GM12878 (cell line): ENCODE measurements at regions not wholly inside any gene's neighbourhood (a gene's known extent, or its start where the extent isn't known, plus 50 kb on each side); places are given as distances from the start of the nearest gene placed in this dataset.

ENCODE experiments used
- ATAC-seq: fragments of 200-7000 bp; cut with Tn5 transposase; 3 replicates; pipeline ENCODE4 v1.9.1; 2020; ENCODE audit warnings: mild to moderate bottlenecking, moderate library complexity
- BruUV-seq: library from RNA; stranded (reverse); fragments of 400-500 nt; replicated peaks from 2 replicates; lab custom pipeline; 2021; lab: Mats Ljungman, UMichigan
- CTCF ChIA-PET: fragments of 300-600 bp; sonication (Branson Sonifier 250); formaldehyde crosslinking; extraction: SDS; loops from one replicate; lab custom pipeline; 2021; ENCODE audit warnings: inconsistent platforms; lab: Yijun Ruan, JAX
- POLR2A ChIA-PET: fragments of 350-600 bp; formaldehyde crosslinking; extraction: SDS; loops from one replicate; lab custom pipeline; 2021; ENCODE audit warnings: inconsistent platforms; lab: Charles Lee
- RAD21 ChIA-PET: fragments of 300-600 bp; sonication (Branson Sonifier 250); formaldehyde crosslinking; loops from one replicate; lab custom pipeline; 2023; ENCODE audit warnings: antibody characterized with exemption; ENCODE audit not compliant: unreplicated experiment; lab: Charles Lee
- SMC1A ChIA-PET: fragments of 300-600 bp; sonication (Branson Sonifier 250); formaldehyde crosslinking; loops from one replicate; lab custom pipeline; 2023; ENCODE audit not compliant: unreplicated experiment, uncharacterized antibody; lab: Charles Lee
- DNase-seq: peaks from one replicate; pipeline ENCODE4 v3.0.0-alpha.2; 2011; ENCODE audit warnings: low read depth, low spot score
- FAIRE-seq: peaks from 3 replicates; lab custom pipeline; 2011; peaks lifted over from hg19 to GRCh38; lab: Jason Lieb, UNC
- H2AFZ ChIP-seq: 2 replicates; pipeline ENCODE4 v1.6.0; 2011; ENCODE audit warnings: low read depth, low read length, control low read depth; ENCODE audit not compliant: control insufficient read depth
- H3K27ac ChIP-seq: 2 replicates; pipeline ENCODE4 v1.5.1; 2011; ENCODE audit warnings: control low read depth; ENCODE audit not compliant: control insufficient read depth, insufficient read depth
- H3K27me3 ChIP-seq, 2 experiments: replicated peaks in 1 of 2; 2 replicates each; pipeline versions ENCODE4 v1.6.0 to v1.6.1; 2011; ENCODE audit warnings: low read length in 1 of 2; ENCODE audit not compliant: control insufficient read depth in 2 of 2, insufficient read depth in 2 of 2
- H3K36me3 ChIP-seq, 2 experiments: 2 replicates each; pipeline ENCODE4 v1.5.1; 2011; ENCODE audit warnings: low read length in 1 of 2; ENCODE audit not compliant: control insufficient read depth in 2 of 2, insufficient read depth in 2 of 2
- H3K4me1 ChIP-seq: 2 replicates; pipeline ENCODE4 v1.6.1; 2011; ENCODE audit warnings: mild to moderate bottlenecking, low read length, moderate library complexity, mixed read lengths; ENCODE audit not compliant: control insufficient read depth, insufficient read depth
- H3K4me2 ChIP-seq: 2 replicates; pipeline ENCODE4 v1.6.0; 2011; ENCODE audit warnings: control low read depth; ENCODE audit not compliant: control insufficient read depth, insufficient read depth
- H3K4me3 ChIP-seq: fragments of 200-600 bp; sonication (generic); 2 replicates; pipeline ENCODE4 v1.5.1; 2016
- H3K79me2 ChIP-seq: 2 replicates; pipeline ENCODE4 v1.6.0; 2011; ENCODE audit warnings: low read length; ENCODE audit not compliant: control insufficient read depth, insufficient read depth
- H3K9ac ChIP-seq: 2 replicates; pipeline ENCODE4 v1.8.0; 2011; ENCODE audit warnings: low read length, control low read depth, mixed read lengths; ENCODE audit not compliant: control insufficient read depth, insufficient read depth
- H3K9me3 ChIP-seq: replicated peaks from 3 replicates; pipeline ENCODE4 v1.5.1; 2011; ENCODE audit warnings: mild to moderate bottlenecking, low read length; ENCODE audit not compliant: control insufficient read depth, insufficient read depth
- H4K20me1 ChIP-seq: 2 replicates; pipeline ENCODE4 v1.6.0; 2011; ENCODE audit not compliant: control insufficient read depth, insufficient read depth
- TARDBP ChIP-seq: IDR thresholded peaks from 2 replicates; pipeline ENCODE4 v1.6.1; 2016; ENCODE audit warnings: borderline replicate concordance
- WRNIP1 ChIP-seq: IDR thresholded peaks from 2 replicates; pipeline ENCODE4 v1.6.1; 2011; ENCODE audit warnings: low read depth, low read length, improper control_type of control experiment, borderline replicate concordance
- WGBS: methylation state at CpG from one replicate; pipeline ENCODE4 v1.1.6; 2016; ENCODE audit warnings: low lambda C conversion rate; ENCODE audit not compliant: insufficient replicate concordance, insufficient coverage; ENCODE audit errors: missing lambda C conversion rate; 5-methylcytosine and 5-hydroxymethylcytosine counted together
- in situ Hi-C: fragments of 300-500 bp; cut with MboI; formaldehyde crosslinking; loops from 9 replicates; pipeline ENCODE4 v1.14.3; 2018; ENCODE audit warnings: mixed read lengths
- intact Hi-C: fragments of 100-400 bp; cut with micrococcal nuclease; formaldehyde crosslinking; loops from one replicate; pipeline ENCODE4 v1.14.2; 2022; ENCODE audit not compliant: unreplicated experiment
- TF ChIP-seq, protein P1 (sequence below): fragments of 450-650 bp; formaldehyde crosslinking; IDR thresholded peaks from 2 replicates; pipeline ENCODE4 v1.4.0; 2020; ENCODE audit warnings: mild to moderate bottlenecking, moderate library complexity
- TF ChIP-seq, protein P2 (sequence below): fragments of 450-650 bp; IDR thresholded peaks from 2 replicates; pipeline ENCODE4 v1.6.1; 2017; ENCODE audit warnings: mild to moderate bottlenecking, moderate library complexity

DNA sequence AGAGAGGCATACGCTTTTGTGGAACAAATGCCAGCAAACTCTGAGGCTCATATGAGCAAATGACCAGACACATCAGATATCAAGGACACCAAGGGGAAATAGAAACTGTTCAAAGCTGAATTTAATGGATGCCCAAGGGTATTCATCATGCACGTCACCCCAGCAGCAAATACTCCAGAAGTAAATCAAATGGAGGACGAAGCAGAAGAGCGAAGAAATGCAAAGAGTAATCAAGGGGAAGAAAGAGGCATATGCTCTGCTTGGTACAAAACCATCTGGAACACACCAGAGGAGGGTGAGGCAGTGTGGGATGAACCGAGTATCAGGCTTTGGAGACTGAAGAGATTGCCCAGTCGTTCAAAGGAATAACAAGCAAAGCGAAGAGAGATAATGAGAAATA, 232.6 kb upstream of the EGLN3 start:
- intact Hi-C loops, result no loop called here
- FAIRE-seq (no peak), DNase-seq (no peak), ATAC-seq (no peak)
- Histone ChIP-seq H3K4me3 (no peak overlapping the region), H3K4me2 (no peak overlapping the region), H3K36me3 (no peaks in the 10 kb centered on the region), H4K20me1 (no peaks in the 10 kb centered on the region), H3K27me3 (no peaks in the 10 kb centered on the region), H3K27ac (no peak overlapping the region), H3K9me3 (no peaks in the 10 kb centered on the region), H3K9ac (no peak overlapping the region), H2AFZ (no peak overlapping the region), H3K4me1 (0 out of 2 replicates have a peak, but pooled peaks cover 3% of the 10 kb centered on the region), H3K79me2 (no peaks in the 10 kb centered on the region)
- TF ChIP-seq, protein P1, sequence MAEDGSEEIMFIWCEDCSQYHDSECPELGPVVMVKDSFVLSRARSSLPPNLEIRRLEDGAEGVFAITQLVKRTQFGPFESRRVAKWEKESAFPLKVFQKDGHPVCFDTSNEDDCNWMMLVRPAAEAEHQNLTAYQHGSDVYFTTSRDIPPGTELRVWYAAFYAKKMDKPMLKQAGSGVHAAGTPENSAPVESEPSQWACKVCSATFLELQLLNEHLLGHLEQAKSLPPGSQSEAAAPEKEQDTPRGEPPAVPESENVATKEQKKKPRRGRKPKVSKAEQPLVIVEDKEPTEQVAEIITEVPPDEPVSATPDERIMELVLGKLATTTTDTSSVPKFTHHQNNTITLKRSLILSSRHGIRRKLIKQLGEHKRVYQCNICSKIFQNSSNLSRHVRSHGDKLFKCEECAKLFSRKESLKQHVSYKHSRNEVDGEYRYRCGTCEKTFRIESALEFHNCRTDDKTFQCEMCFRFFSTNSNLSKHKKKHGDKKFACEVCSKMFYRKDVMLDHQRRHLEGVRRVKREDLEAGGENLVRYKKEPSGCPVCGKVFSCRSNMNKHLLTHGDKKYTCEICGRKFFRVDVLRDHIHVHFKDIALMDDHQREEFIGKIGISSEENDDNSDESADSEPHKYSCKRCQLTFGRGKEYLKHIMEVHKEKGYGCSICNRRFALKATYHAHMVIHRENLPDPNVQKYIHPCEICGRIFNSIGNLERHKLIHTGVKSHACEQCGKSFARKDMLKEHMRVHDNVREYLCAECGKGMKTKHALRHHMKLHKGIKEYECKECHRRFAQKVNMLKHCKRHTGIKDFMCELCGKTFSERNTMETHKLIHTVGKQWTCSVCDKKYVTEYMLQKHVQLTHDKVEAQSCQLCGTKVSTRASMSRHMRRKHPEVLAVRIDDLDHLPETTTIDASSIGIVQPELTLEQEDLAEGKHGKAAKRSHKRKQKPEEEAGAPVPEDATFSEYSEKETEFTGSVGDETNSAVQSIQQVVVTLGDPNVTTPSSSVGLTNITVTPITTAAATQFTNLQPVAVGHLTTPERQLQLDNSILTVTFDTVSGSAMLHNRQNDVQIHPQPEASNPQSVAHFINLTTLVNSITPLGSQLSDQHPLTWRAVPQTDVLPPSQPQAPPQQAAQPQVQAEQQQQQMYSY (CRISPR knock-in tag), result no peak
- TF ChIP-seq WRNIP1, result no peak
- TF ChIP-seq TARDBP, result no peak
- TF ChIP-seq, protein P2, sequence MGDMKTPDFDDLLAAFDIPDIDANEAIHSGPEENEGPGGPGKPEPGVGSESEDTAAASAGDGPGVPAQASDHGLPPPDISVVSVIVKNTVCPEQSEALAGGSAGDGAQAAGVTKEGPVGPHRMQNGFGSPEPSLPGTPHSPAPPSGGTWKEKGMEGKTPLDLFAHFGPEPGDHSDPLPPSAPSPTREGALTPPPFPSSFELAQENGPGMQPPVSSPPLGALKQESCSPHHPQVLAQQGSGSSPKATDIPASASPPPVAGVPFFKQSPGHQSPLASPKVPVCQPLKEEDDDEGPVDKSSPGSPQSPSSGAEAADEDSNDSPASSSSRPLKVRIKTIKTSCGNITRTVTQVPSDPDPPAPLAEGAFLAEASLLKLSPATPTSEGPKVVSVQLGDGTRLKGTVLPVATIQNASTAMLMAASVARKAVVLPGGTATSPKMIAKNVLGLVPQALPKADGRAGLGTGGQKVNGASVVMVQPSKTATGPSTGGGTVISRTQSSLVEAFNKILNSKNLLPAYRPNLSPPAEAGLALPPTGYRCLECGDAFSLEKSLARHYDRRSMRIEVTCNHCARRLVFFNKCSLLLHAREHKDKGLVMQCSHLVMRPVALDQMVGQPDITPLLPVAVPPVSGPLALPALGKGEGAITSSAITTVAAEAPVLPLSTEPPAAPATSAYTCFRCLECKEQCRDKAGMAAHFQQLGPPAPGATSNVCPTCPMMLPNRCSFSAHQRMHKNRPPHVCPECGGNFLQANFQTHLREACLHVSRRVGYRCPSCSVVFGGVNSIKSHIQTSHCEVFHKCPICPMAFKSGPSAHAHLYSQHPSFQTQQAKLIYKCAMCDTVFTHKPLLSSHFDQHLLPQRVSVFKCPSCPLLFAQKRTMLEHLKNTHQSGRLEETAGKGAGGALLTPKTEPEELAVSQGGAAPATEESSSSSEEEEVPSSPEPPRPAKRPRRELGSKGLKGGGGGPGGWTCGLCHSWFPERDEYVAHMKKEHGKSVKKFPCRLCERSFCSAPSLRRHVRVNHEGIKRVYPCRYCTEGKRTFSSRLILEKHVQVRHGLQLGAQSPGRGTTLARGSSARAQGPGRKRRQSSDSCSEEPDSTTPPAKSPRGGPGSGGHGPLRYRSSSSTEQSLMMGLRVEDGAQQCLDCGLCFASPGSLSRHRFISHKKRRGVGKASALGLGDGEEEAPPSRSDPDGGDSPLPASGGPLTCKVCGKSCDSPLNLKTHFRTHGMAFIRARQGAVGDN, result no peak
- WGBS, result 42% methylated on average over 7 of the region's 7 CpGs
- POLR2A ChIA-PET, result interaction anchor here (0.8 to 1.9 kb wide), 2 partner anchors 14 to 215 kb away, joined by 3 to 6 read pairs; no protein-coding TSS in a partner anchor
- RAD21 ChIA-PET, result interaction anchor here (1.4 kb wide), 1 partner anchor 37 kb away, joined by 4 read pairs; no protein-coding TSS in a partner anchor
- SMC1A ChIA-PET, result interaction anchor here (0.8 to 2.8 kb wide), 8 partner anchors 10 to 242 kb away, joined by 3 to 9 read pairs (median 4); no protein-coding TSS in a partner anchor
- in situ Hi-C loops, result no loop called here
- CTCF ChIA-PET, result interaction anchor here (0.6 to 1.0 kb wide), 4 partner anchors 9 to 203 kb away, joined by 3 to 4 read pairs (median 3); no protein-coding TSS in a partner anchor
- BruUV-seq, result no TSS peak
